Adrenal gland (tissue), 5 donors: ENCODE measurements at regions not wholly inside any gene's neighbourhood (a gene's known extent, or its start where the extent isn't known, plus 50 kb on each side); places are given as distances from the start of the nearest gene placed in this dataset.

ENCODE experiments used
- POLR2A ChIP-seq, 2 donors: fragments of 450-650 bp; IDR thresholded peaks; one replicate each; pipeline ENCODE4 v1.6.1; 2017; ENCODE audit warnings: antibody characterized with exemption in 2 of 2, mild to moderate bottlenecking in 2 of 2, moderate library complexity in 1 of 2
- TF ChIP-seq, protein P1 (sequence below), 6 experiments: fragments of 450-650 bp in 4 of 6; fragments of 200-600 bp in 2 of 6; sonication (generic) in 1 of 6; IDR thresholded peaks; 1 replicate in 5 of 6; 2 replicates in 1 of 6; pipeline versions ENCODE4 v1.5.1 to v1.8.0; 2016 to 2021; ENCODE audit warnings: antibody characterized with exemption in 6 of 6, mild to moderate bottlenecking in 2 of 6, moderate library complexity in 1 of 6
- donor health status: DM: no; HTN: no; CAD: no.

DNA sequence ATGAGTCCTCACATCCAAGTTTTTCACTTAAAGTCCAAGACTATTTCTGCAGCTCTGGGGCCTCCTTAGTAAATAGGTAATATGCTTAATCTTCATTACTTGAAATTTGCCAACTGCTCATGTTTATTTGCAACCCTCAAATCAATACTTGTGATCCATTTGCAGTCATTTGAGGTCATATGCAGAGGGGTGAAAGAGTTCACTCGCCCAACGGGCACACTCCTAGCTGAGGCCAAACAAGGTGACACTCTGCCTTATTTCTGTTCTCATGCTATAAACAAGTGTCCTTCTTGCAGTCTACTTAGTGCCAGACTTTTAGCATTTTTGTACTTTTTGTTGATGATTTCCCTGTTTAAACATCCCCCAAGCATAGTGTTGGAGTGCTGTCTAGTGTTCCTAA is 409.9 kb downstream of the AEBP2 start:
- TF ChIP-seq, protein P1, sequence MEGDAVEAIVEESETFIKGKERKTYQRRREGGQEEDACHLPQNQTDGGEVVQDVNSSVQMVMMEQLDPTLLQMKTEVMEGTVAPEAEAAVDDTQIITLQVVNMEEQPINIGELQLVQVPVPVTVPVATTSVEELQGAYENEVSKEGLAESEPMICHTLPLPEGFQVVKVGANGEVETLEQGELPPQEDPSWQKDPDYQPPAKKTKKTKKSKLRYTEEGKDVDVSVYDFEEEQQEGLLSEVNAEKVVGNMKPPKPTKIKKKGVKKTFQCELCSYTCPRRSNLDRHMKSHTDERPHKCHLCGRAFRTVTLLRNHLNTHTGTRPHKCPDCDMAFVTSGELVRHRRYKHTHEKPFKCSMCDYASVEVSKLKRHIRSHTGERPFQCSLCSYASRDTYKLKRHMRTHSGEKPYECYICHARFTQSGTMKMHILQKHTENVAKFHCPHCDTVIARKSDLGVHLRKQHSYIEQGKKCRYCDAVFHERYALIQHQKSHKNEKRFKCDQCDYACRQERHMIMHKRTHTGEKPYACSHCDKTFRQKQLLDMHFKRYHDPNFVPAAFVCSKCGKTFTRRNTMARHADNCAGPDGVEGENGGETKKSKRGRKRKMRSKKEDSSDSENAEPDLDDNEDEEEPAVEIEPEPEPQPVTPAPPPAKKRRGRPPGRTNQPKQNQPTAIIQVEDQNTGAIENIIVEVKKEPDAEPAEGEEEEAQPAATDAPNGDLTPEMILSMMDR (IDR thresholded peaks at IDR 0.05), result no peak
- TF ChIP-seq POLR2A (IDR thresholded peaks at IDR 0.05), result no peak
